ENCODE measurements at regions not wholly inside any gene's neighbourhood (a gene's known extent, or its start where the extent isn't known, plus 50 kb on each side); places are given as distances from the start of the nearest gene placed in this dataset.

GRCh38 chr18:51525453-51526225 lies 328.2 kb upstream of the MEX3C start:
- TF ChIP-seq NFYB (IDR thresholded peaks at IDR 0.05; ENCODE audit: extremely low read depth, insufficient read length) = no peak
- TF ChIP-seq ZNF740 (CRISPR knock-in tag; IDR thresholded peaks at IDR 0.05) = no peak
- TF ChIP-seq ZNF740 (tag; IDR thresholded peaks at IDR 0.05) = no peak
- no peak for TF ChIP-seq CTCF (IDR thresholded peaks at IDR 0.05 in 2 of 3, conservative IDR thresholded peaks at IDR 0.05 in 1 of 3; ENCODE audit: insufficient read depth in 2 of 3, low read depth in 1 of 3, low read length in 3 of 3)
- no peak for TF ChIP-seq ZNF24 (IDR thresholded peaks at IDR 0.05)
- no peak for TF ChIP-seq ZZZ3 (IDR thresholded peaks at IDR 0.05)
- no peak for TF ChIP-seq TAF1 (IDR thresholded peaks at IDR 0.05; ENCODE audit: control insufficient read depth, extremely low read depth, insufficient read depth, low read length, severe bottlenecking)
- no peak for TF ChIP-seq POLR2A (conservative IDR thresholded peaks at IDR 0.05)
- TF ChIP-seq MTF1 (CRISPR knock-in tag; IDR thresholded peaks at IDR 0.05; ENCODE audit: borderline replicate concordance) = no peak
- TF ChIP-seq HNRNPK (IDR thresholded peaks at IDR 0.05; ENCODE audit: low read depth, low read length, poor library complexity, severe bottlenecking) = no peak
- TF ChIP-seq TCF7L2 (IDR thresholded peaks at IDR 0.05; ENCODE audit: low read depth, low read length) = no peak
- no peak for TF ChIP-seq TBL1XR1 (IDR thresholded peaks at IDR 0.05; ENCODE audit: low read length in 2 of 2)
- no peak for TF ChIP-seq CBFB (CRISPR knock-in tag; IDR thresholded peaks at IDR 0.05)
- TF ChIP-seq SPI1 (IDR thresholded peaks at IDR 0.05; ENCODE audit: borderline replicate concordance, low read depth, low read length) = no peak
- TF ChIP-seq ELF4 (CRISPR knock-in tag; IDR thresholded peaks at IDR 0.05) = no peak

All from K562 (cell line).